Neural cell (in vitro differentiated cells): ENCODE measurements at regions not wholly inside any gene's neighbourhood (a gene's known extent, or its start where the extent isn't known, plus 50 kb on each side); places are given as distances from the start of the nearest gene placed in this dataset.

ENCODE experiments used
- H2AFZ ChIP-seq: fragments of 200-600, 300-800 bp; sonication (generic), shearing (Covaris generic); 2 replicates; pipeline ENCODE4 v1.6.0; 2014; ENCODE audit warnings: low read depth, mild to moderate bottlenecking, antibody characterized with exemption, low read length, moderate library complexity
- H3F3A ChIP-seq: fragments of 200-600 bp; shearing (Covaris generic); 2 replicates; pipeline ENCODE4 v1.6.1; 2016; ENCODE audit warnings: mild to moderate bottlenecking, moderate library complexity, mixed read lengths, antibody characterized with exemption, low read length; ENCODE audit not compliant: insufficient read depth, poor library complexity, severe bottlenecking
- H3K27ac ChIP-seq: fragments of 200-600, 300-800 bp; sonication (generic), shearing (Covaris generic); 2 replicates; pipeline ENCODE4 v1.5.1; 2014; ENCODE audit warnings: mild to moderate bottlenecking, low read length, moderate library complexity
- H3K27me3 ChIP-seq: fragments of 300-800, 200-600 bp; sonication (generic), shearing (Covaris generic); 2 replicates; pipeline ENCODE4 v1.6.0; 2014; ENCODE audit warnings: mild to moderate bottlenecking, low read depth, low read length, moderate library complexity; ENCODE audit not compliant: insufficient read depth
- H3K36me3 ChIP-seq: fragments of 300-800, 200-600 bp; sonication (generic), shearing (Covaris generic); 2 replicates; pipeline ENCODE4 v1.5.1; 2014; ENCODE audit warnings: mild to moderate bottlenecking, antibody characterized with exemption, low read length, moderate library complexity; ENCODE audit not compliant: insufficient read depth
- H3K4me2 ChIP-seq: fragments of 300-800, 200-600 bp; sonication (generic), shearing (Covaris generic); 2 replicates; pipeline ENCODE4 v1.6.0; 2014; ENCODE audit warnings: mild to moderate bottlenecking, low read length
- H3K4me3 ChIP-seq: fragments of 300-800, 200-600 bp; sonication (generic), shearing (Covaris generic); 2 replicates; pipeline ENCODE4 v1.5.1; 2014; ENCODE audit warnings: mild to moderate bottlenecking, low read length, moderate library complexity
- H3K79me2 ChIP-seq: fragments of 200-600 bp; shearing (Covaris generic); replicated peaks from 2 replicates; pipeline ENCODE4 v1.6.0; 2014; ENCODE audit warnings: mild to moderate bottlenecking, low read length, moderate library complexity; ENCODE audit not compliant: insufficient read depth
- H3K9ac ChIP-seq: fragments of 300-800, 200-600 bp; sonication (generic), shearing (Covaris generic); 2 replicates; pipeline ENCODE4 v1.6.1; 2016; ENCODE audit warnings: mild to moderate bottlenecking, low read length, mixed read lengths
- H3K9me2 ChIP-seq: fragments of 200-600 bp; shearing (Covaris generic); 2 replicates; pipeline ENCODE4 v1.6.1; 2016; ENCODE audit warnings: mild to moderate bottlenecking, low read length, mixed read lengths; ENCODE audit not compliant: insufficient read depth
- H3K9me3 ChIP-seq: fragments of 200-600, 300-800 bp; sonication (generic), shearing (Covaris generic); 2 replicates; pipeline ENCODE4 v1.6.1; 2016; ENCODE audit warnings: mild to moderate bottlenecking, mixed run types, low read length, moderate library complexity, mixed read lengths
- H4K20me1 ChIP-seq: fragments of 200-600 bp; shearing (Covaris generic); 2 replicates; pipeline ENCODE4 v1.6.1; 2016; ENCODE audit warnings: mild to moderate bottlenecking, mixed run types; ENCODE audit not compliant: insufficient read depth
- EP300 ChIP-seq: fragments of 450-650 bp; conservative IDR thresholded peaks from 2 replicates; pipeline ENCODE4 v1.6.1; 2014; ENCODE audit warnings: antibody characterized with exemption, mild to moderate bottlenecking, moderate library complexity; ENCODE audit not compliant: poor library complexity, severe bottlenecking
- EZH2 ChIP-seq: fragments of 200-600, 300-800 bp; shearing (Covaris generic), sonication (generic); IDR thresholded peaks from 2 replicates; pipeline ENCODE4 v1.6.1; 2014; ENCODE audit warnings: antibody characterized with exemption, low read length, borderline replicate concordance, mild to moderate bottlenecking; ENCODE audit not compliant: insufficient read depth, poor library complexity, severe bottlenecking
- MXI1 ChIP-seq: fragments of 450-650 bp; conservative IDR thresholded peaks from 2 replicates; pipeline ENCODE4 v1.6.1; 2014; ENCODE audit warnings: antibody characterized with exemption, mild to moderate bottlenecking; ENCODE audit not compliant: poor library complexity, severe bottlenecking
- POLR2AphosphoS5 ChIP-seq: IDR thresholded peaks from 2 replicates; pipeline ENCODE4 v1.6.1; 2012
- RAD21 ChIP-seq: fragments of 450-650 bp; conservative IDR thresholded peaks from 2 replicates; pipeline ENCODE4 v1.6.1; 2014; ENCODE audit warnings: antibody characterized with exemption, mild to moderate bottlenecking, moderate library complexity
- SMC3 ChIP-seq: fragments of 450-650 bp; conservative IDR thresholded peaks from 2 replicates; pipeline ENCODE4 v1.6.1; 2014; ENCODE audit warnings: antibody characterized with exemption, mild to moderate bottlenecking, moderate library complexity; ENCODE audit not compliant: poor library complexity
- TAF1 ChIP-seq: IDR thresholded peaks from 2 replicates; pipeline ENCODE4 v1.6.1; 2012; ENCODE audit warnings: low read depth
- TF ChIP-seq, protein P1 (sequence below): IDR thresholded peaks from 2 replicates; pipeline ENCODE4 v1.6.1; 2012; ENCODE audit warnings: borderline replicate concordance
- TF ChIP-seq, protein P2 (sequence below): fragments of 450-650 bp; IDR thresholded peaks from 2 replicates; pipeline ENCODE4 v1.5.1; 2014; ENCODE audit warnings: antibody characterized with exemption, mild to moderate bottlenecking, moderate library complexity; ENCODE audit not compliant: poor library complexity, severe bottlenecking

DNA sequence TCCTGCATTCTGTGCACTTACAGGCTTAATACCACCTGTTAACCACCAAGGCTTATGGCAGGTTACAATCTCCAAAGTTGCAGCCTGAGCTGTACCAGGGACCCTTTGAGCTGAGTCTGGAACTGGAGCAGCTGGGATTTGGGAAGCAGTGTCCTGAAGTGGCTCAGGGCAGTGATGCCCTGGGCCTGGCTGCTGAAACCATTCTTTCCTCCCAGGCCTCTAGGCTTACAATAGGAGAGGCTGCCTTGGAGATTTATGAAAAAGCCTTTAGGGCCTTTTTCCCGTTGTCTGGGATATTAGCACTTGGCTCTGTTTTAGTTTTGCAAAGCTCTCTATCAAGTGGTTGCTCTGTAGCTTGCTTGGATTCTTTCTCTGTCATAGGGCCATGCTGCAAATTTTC is 154.3 kb upstream of the CASK start:
- Histone ChIP-seq H3K27me3 (no peaks in the 10 kb centered on the region), H3F3A (no peaks in the 10 kb centered on the region), H4K20me1 (no peaks in the 10 kb centered on the region), H3K36me3 (no peaks in the 10 kb centered on the region), H3K9me2 (no peaks in the 10 kb centered on the region), H3K9ac (no peak overlapping the region), H3K4me2 (no peak overlapping the region), H3K79me2 (no peaks in the 10 kb centered on the region), H2AFZ (no peak overlapping the region), H3K9me3 (no peaks in the 10 kb centered on the region), H3K4me3 (no peak overlapping the region), H3K27ac (no peak overlapping the region)
- TF ChIP-seq EZH2 (no peak), EP300 (no peak), TAF1 (no peak), POLR2AphosphoS5 (no peak), RAD21 (no peak), MXI1 (no peak), SMC3 (no peak)
- TF ChIP-seq, protein P1, sequence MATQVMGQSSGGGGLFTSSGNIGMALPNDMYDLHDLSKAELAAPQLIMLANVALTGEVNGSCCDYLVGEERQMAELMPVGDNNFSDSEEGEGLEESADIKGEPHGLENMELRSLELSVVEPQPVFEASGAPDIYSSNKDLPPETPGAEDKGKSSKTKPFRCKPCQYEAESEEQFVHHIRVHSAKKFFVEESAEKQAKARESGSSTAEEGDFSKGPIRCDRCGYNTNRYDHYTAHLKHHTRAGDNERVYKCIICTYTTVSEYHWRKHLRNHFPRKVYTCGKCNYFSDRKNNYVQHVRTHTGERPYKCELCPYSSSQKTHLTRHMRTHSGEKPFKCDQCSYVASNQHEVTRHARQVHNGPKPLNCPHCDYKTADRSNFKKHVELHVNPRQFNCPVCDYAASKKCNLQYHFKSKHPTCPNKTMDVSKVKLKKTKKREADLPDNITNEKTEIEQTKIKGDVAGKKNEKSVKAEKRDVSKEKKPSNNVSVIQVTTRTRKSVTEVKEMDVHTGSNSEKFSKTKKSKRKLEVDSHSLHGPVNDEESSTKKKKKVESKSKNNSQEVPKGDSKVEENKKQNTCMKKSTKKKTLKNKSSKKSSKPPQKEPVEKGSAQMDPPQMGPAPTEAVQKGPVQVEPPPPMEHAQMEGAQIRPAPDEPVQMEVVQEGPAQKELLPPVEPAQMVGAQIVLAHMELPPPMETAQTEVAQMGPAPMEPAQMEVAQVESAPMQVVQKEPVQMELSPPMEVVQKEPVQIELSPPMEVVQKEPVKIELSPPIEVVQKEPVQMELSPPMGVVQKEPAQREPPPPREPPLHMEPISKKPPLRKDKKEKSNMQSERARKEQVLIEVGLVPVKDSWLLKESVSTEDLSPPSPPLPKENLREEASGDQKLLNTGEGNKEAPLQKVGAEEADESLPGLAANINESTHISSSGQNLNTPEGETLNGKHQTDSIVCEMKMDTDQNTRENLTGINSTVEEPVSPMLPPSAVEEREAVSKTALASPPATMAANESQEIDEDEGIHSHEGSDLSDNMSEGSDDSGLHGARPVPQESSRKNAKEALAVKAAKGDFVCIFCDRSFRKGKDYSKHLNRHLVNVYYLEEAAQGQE = no peak
- TF ChIP-seq, protein P2, sequence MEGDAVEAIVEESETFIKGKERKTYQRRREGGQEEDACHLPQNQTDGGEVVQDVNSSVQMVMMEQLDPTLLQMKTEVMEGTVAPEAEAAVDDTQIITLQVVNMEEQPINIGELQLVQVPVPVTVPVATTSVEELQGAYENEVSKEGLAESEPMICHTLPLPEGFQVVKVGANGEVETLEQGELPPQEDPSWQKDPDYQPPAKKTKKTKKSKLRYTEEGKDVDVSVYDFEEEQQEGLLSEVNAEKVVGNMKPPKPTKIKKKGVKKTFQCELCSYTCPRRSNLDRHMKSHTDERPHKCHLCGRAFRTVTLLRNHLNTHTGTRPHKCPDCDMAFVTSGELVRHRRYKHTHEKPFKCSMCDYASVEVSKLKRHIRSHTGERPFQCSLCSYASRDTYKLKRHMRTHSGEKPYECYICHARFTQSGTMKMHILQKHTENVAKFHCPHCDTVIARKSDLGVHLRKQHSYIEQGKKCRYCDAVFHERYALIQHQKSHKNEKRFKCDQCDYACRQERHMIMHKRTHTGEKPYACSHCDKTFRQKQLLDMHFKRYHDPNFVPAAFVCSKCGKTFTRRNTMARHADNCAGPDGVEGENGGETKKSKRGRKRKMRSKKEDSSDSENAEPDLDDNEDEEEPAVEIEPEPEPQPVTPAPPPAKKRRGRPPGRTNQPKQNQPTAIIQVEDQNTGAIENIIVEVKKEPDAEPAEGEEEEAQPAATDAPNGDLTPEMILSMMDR = no peak

DNA sequence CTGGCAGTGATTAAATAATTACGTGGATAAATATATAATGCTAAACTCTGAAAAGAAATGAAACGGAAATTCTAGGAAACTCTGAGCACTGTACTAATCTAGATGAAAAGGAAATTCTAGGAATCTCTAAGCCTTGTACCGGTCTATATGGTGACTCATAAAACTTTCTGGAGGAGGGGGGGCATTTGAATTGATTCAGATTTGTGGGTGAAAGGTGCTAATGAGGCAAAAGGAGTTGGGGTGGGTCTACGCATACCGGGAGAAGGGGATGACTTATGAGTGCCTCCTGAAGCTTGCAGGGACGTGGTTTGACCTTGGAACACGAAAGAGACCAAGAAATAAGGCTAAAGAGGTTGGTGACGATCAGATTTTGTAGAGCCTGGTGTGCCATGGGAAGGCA is 151.7 kb upstream of the CASK start:
- Histone ChIP-seq H3K9me3 (no peaks in the 10 kb centered on the region), H3K36me3 (no peaks in the 10 kb centered on the region), H3K9me2 (no peaks in the 10 kb centered on the region), H3K4me3 (no peak overlapping the region), H3K27ac (no peak overlapping the region), H2AFZ (no peak overlapping the region), H3K79me2 (no peaks in the 10 kb centered on the region), H3K9ac (no peak overlapping the region), H4K20me1 (no peaks in the 10 kb centered on the region), H3K27me3 (no peaks in the 10 kb centered on the region), H3F3A (no peaks in the 10 kb centered on the region), H3K4me2 (no peak overlapping the region)
- TF ChIP-seq RAD21 (no peak), EZH2 (no peak), SMC3 (no peak), TAF1 (no peak)

DNA sequence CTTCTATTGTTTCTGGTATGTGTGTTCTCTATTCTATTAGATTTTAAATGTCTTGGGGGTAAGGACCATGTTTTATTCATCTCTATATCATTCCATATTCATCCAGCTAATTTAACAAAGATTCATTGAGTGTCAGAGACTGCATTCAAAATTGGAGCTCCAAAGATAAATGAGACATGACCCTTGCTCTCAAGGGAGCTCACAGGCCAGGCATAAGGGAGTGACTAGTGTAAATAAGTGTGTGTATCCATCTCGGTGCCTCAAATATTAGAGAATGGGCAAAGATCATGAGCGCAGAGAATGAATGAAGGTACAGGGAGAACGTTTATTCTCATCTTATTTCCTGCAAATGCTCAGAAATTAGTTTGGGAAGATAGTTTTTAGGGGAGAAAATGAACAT is 150.1 kb upstream of the CASK start:
- no peak overlapping the region for H2AFZ ChIP-seq
- no peak overlapping the region for H3K9ac ChIP-seq
- no peak overlapping the region for H3K4me2 ChIP-seq
- no peak overlapping the region for H3K4me3 ChIP-seq
- no peaks in the 10 kb centered on the region for H3K9me2 ChIP-seq
- H3K79me2 ChIP-seq = no peaks in the 10 kb centered on the region
- H3K27ac ChIP-seq = no peak overlapping the region
- no peaks in the 10 kb centered on the region for H3F3A ChIP-seq
- H3K9me3 ChIP-seq = no peaks in the 10 kb centered on the region
- H4K20me1 ChIP-seq = no peaks in the 10 kb centered on the region
- H3K36me3 ChIP-seq = no peaks in the 10 kb centered on the region
- TF ChIP-seq, protein P1 = no peak
- H3K27me3 ChIP-seq = no peaks in the 10 kb centered on the region
